IMR-90 (cell line): ENCODE measurements at regions not wholly inside any gene's neighbourhood (a gene's known extent, or its start where the extent isn't known, plus 50 kb on each side); places are given as distances from the start of the nearest gene placed in this dataset.

Source experiments
- ATAC-seq: fragments of 200-7000 bp; cut with Tn5 transposase; 2 replicates; pipeline ENCODE4 v1.9.1; 2020; ENCODE audit warnings: low read depth, mild to moderate bottlenecking, moderate library complexity
- BruUV-seq: library from RNA; stranded (reverse); fragments of 400-500 nt; replicated peaks from 2 replicates; lab custom pipeline; 2021; lab: Mats Ljungman, UMichigan
- CTCF ChIA-PET: fragments of 300-600 bp; formaldehyde crosslinking; extraction: SDS; loops from one replicate; lab custom pipeline; 2021; ENCODE audit warnings: antibody characterized with exemption; lab: Yijun Ruan, JAX
- POLR2A ChIA-PET: fragments of 300-600 bp; sonication (Branson Sonifier 250); formaldehyde crosslinking; loops from one replicate; lab custom pipeline; 2022; ENCODE audit warnings: antibody characterized with exemption; ENCODE audit not compliant: unreplicated experiment; lab: Charles Lee
- DNase-seq: peaks from one replicate; pipeline ENCODE4 v3.0.0; 2013
- H2AFZ ChIP-seq: replicated peaks from 2 replicates; pipeline ENCODE3; 2013; ENCODE audit warnings: low read length, mild to moderate bottlenecking; ENCODE audit not compliant: poor library complexity
- H2AK5ac ChIP-seq: 2 replicates; pipeline ENCODE4 v1.6.1; 2013; ENCODE audit warnings: low read depth, low read length, inconsistent platforms
- H2AK9ac ChIP-seq: replicated peaks from 2 replicates; pipeline ENCODE3; 2013; ENCODE audit warnings: mild to moderate bottlenecking, low read depth, low read length, moderate library complexity; ENCODE audit not compliant: poor library complexity
- H2BK120ac ChIP-seq: 2 replicates; pipeline ENCODE4 v1.6.1; 2013; ENCODE audit warnings: low read depth, low read length, inconsistent platforms
- H2BK15ac ChIP-seq: 3 replicates; pipeline ENCODE4 v1.6.1; 2013; ENCODE audit warnings: low read depth, low read length, inconsistent platforms
- H2BK20ac ChIP-seq: 2 replicates; pipeline ENCODE4 v1.6.1; 2013; ENCODE audit warnings: low read depth, mild to moderate bottlenecking, inconsistent platforms, low read length, moderate library complexity
- H2BK5ac ChIP-seq: 2 replicates; pipeline ENCODE4 v1.6.1; 2013; ENCODE audit warnings: mild to moderate bottlenecking, low read depth, low read length, inconsistent platforms; ENCODE audit not compliant: poor library complexity, severe bottlenecking
- H3K14ac ChIP-seq: replicated peaks from 2 replicates; pipeline ENCODE4 v1.6.1; 2013; ENCODE audit warnings: low read depth, low read length, inconsistent platforms
- H3K18ac ChIP-seq: 2 replicates; pipeline ENCODE4 v1.6.1; 2013; ENCODE audit warnings: low read depth, low read length, control low read depth
- H3K23ac ChIP-seq: 2 replicates; pipeline ENCODE4 v1.6.1; 2013; ENCODE audit warnings: low read depth, low read length, inconsistent platforms
- H3K27ac ChIP-seq: 2 replicates; pipeline ENCODE4 v1.5.1; 2013; ENCODE audit warnings: mild to moderate bottlenecking, control low read depth, low read length; ENCODE audit not compliant: insufficient read depth
- H3K27me3 ChIP-seq: 2 replicates; pipeline ENCODE4 v1.6.1; 2013; ENCODE audit warnings: low read length; ENCODE audit not compliant: control insufficient read depth, insufficient read depth
- H3K36me3 ChIP-seq: 2 replicates; pipeline ENCODE4 v1.6.1; 2013; ENCODE audit warnings: low read length, mixed read lengths; ENCODE audit not compliant: control insufficient read depth, insufficient read depth
- H3K4ac ChIP-seq: 2 replicates; pipeline ENCODE4 v1.6.1; 2013; ENCODE audit warnings: low read depth, low read length, inconsistent platforms
- H3K4me1 ChIP-seq: 2 replicates; pipeline ENCODE4 v1.6.1; 2013; ENCODE audit warnings: low read length, mixed read lengths; ENCODE audit not compliant: control insufficient read depth, insufficient read depth
- H3K4me2 ChIP-seq: 2 replicates; pipeline ENCODE4 v1.6.1; 2013; ENCODE audit warnings: low read depth, mild to moderate bottlenecking, control low read depth, low read length, moderate library complexity
- H3K4me3 ChIP-seq: 2 replicates; pipeline ENCODE4 v1.5.1; 2013; ENCODE audit warnings: low read depth, mild to moderate bottlenecking, control low read depth, low read length, moderate library complexity; ENCODE audit not compliant: insufficient read depth
- H3K56ac ChIP-seq: 2 replicates; pipeline ENCODE4 v1.6.1; 2013; ENCODE audit warnings: low read length, inconsistent platforms; ENCODE audit not compliant: insufficient read depth; ENCODE audit errors: extremely low read depth
- H3K79me1 ChIP-seq, 2 experiments: 2 replicates each; pipeline ENCODE4 v1.6.1; 2013; ENCODE audit warnings: low read length in 2 of 2, inconsistent platforms in 1 of 2, low read depth in 1 of 2
- H3K9ac ChIP-seq: 2 replicates; pipeline ENCODE4 v1.6.1; 2013; ENCODE audit warnings: low read depth, low read length, control low read depth
- H3K9me1 ChIP-seq: 2 replicates; pipeline ENCODE4 v1.6.1; 2013; ENCODE audit warnings: low read length, inconsistent platforms; ENCODE audit not compliant: insufficient read depth
- H3K9me3 ChIP-seq: 2 replicates; pipeline ENCODE4 v1.6.1; 2013; ENCODE audit warnings: low read length; ENCODE audit not compliant: control insufficient read depth, insufficient read depth
- H4K20me1 ChIP-seq: 2 replicates; pipeline ENCODE4 v1.6.1; 2013; ENCODE audit warnings: low read length, inconsistent platforms; ENCODE audit not compliant: insufficient read depth
- H4K5ac ChIP-seq: 2 replicates; pipeline ENCODE4 v1.6.1; 2013; ENCODE audit warnings: mild to moderate bottlenecking, low read depth, low read length, control low read depth
- H4K8ac ChIP-seq, 2 experiments: 2 replicates each; pipeline ENCODE4 v1.6.1; 2013; ENCODE audit warnings: low read depth in 2 of 2, low read length in 2 of 2, control low read depth in 1 of 2, inconsistent platforms in 1 of 2
- H4K91ac ChIP-seq: 2 replicates; pipeline ENCODE4 v1.6.1; 2013; ENCODE audit warnings: low read depth, low read length, inconsistent platforms; ENCODE audit not compliant: insufficient read depth
- CEBPB ChIP-seq: IDR thresholded peaks from 2 replicates; pipeline ENCODE4 v1.6.1; 2012; ENCODE audit warnings: low read depth, low read length, improper control_type of control experiment
- CHD1 ChIP-seq: IDR thresholded peaks from 2 replicates; pipeline ENCODE4 v1.6.1; 2012; ENCODE audit warnings: low read depth, low read length, improper control_type of control experiment
- FOS ChIP-seq: fragments of 150-350 bp; IDR thresholded peaks from 2 replicates; pipeline ENCODE4 v1.6.1; 2016; ENCODE audit warnings: low read depth, low read length
- NFE2L2 ChIP-seq: fragments of 150-350 bp; IDR thresholded peaks from 2 replicates; pipeline ENCODE4 v1.6.1; 2016; ENCODE audit warnings: low read depth, mild to moderate bottlenecking, low read length
- POLR2A ChIP-seq: IDR thresholded peaks from 2 replicates; pipeline ENCODE4 v1.6.1; 2012; ENCODE audit warnings: mild to moderate bottlenecking, low read depth, low read length
- SMC3 ChIP-seq: fragments of 150-350 bp; IDR thresholded peaks from 2 replicates; pipeline ENCODE4 v1.6.1; 2016; ENCODE audit warnings: low read depth, mild to moderate bottlenecking, antibody characterized with exemption, low read length, moderate library complexity
- WGBS, 2 experiments: methylation state at CpG; one replicate each; pipeline versions ENCODE4 v1.1.5 to v1.1.7; 2013; ENCODE audit warnings: missing lambda C conversion rate in 2 of 2; ENCODE audit not compliant: insufficient read length in 1 of 2; ENCODE audit errors: extremely low coverage in 2 of 2; 5-methylcytosine and 5-hydroxymethylcytosine counted together
- dilution Hi-C: fragments of 300-500 bp; cut with HindIII; formaldehyde crosslinking; loops from one replicate; pipeline ENCODE4 v1.14.3; 2018; ENCODE audit warnings: low sequenced_read_pairs; ENCODE audit not compliant: unreplicated experiment
- in situ Hi-C: fragments of 300-500 bp; cut with MboI; formaldehyde crosslinking; loops from 3 replicates; pipeline ENCODE4 v1.14.3; 2019; ENCODE audit warnings: low sequenced_read_pairs, inconsistent platforms, mixed read lengths
- intact Hi-C: fragments of 100-400 bp; cut with micrococcal nuclease; formaldehyde crosslinking; loops from 2 replicates; pipeline ENCODE4 v1.10.0; 2022
- TF ChIP-seq, protein P1 (sequence below): fragments of 150-350 bp; IDR thresholded peaks from 2 replicates; pipeline ENCODE4 v1.6.1; 2016; ENCODE audit warnings: low read depth, mild to moderate bottlenecking, low read length, moderate library complexity, borderline replicate concordance
- TF ChIP-seq, protein P2 (sequence below): fragments of 150-350 bp; IDR thresholded peaks from 2 replicates; pipeline ENCODE4 v1.6.1; 2017; ENCODE audit warnings: mild to moderate bottlenecking, antibody characterized with exemption, low read length, low read depth

DNA sequence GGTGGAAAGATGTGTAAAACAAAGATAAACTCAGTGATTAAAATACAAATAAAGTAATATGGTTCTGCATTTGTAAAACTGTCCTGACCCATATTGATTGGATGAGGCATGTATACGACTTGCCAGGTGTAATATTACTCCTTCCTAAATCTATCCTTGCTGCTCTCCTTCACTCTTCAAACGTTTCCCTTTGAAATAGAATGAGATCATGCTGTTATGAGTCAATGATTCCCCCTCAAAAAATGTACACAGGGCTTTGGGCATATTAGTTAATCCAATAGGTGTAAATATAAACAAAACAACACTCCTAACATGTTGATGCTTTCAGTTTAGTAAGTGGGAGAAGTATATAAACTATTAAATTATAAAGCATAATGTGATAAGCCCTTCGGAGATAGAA, 117.4 kb upstream of the GPM6A start:
- H3K4me2 ChIP-seq, result no peak overlapping the region
- H2BK120ac ChIP-seq, result no peak overlapping the region
- no peak overlapping the region for H3K23ac ChIP-seq
- DNase-seq, result no peak
- no peak overlapping the region for H2BK5ac ChIP-seq
- no peak overlapping the region for H2AK9ac ChIP-seq
- H4K91ac ChIP-seq, result no peak overlapping the region
- H4K20me1 ChIP-seq, result no peaks in the 10 kb centered on the region
- H3K9me1 ChIP-seq, result no peaks in the 10 kb centered on the region
- H3K4me3 ChIP-seq, result no peak overlapping the region
- no peak overlapping the region for H4K5ac ChIP-seq
- H3K4me1 ChIP-seq, result no peaks in the 10 kb centered on the region
- H3K14ac ChIP-seq, result no peak overlapping the region
- no TSS peak for BruUV-seq
- no peak overlapping the region for H4K8ac ChIP-seq
- H3K9ac ChIP-seq, result no peak overlapping the region
- no peak overlapping the region for H2AFZ ChIP-seq
- H3K27me3 ChIP-seq, result no peaks in the 10 kb centered on the region
- dilution Hi-C loops (no loop called here), in situ Hi-C loops (no loop called here), intact Hi-C loops (no loop called here)
- no peak overlapping the region for H3K56ac ChIP-seq
- H3K36me3 ChIP-seq, result no peaks in the 10 kb centered on the region
- H2AK5ac ChIP-seq, result no peak overlapping the region
- CTCF ChIA-PET, result no interaction called here
- no peak overlapping the region for H3K18ac ChIP-seq
- WGBS, 2 experiments, result no CpG with 5 or more reads among the region's 3 CpGs
- no peak overlapping the region for H3K27ac ChIP-seq
- H3K4ac ChIP-seq, result no peak overlapping the region
- H3K9me3 ChIP-seq, result no peaks in the 10 kb centered on the region
- H3K79me1 ChIP-seq, result no peaks in the 10 kb centered on the region
- no peak overlapping the region for H2BK15ac ChIP-seq
- TF ChIP-seq, protein P1, sequence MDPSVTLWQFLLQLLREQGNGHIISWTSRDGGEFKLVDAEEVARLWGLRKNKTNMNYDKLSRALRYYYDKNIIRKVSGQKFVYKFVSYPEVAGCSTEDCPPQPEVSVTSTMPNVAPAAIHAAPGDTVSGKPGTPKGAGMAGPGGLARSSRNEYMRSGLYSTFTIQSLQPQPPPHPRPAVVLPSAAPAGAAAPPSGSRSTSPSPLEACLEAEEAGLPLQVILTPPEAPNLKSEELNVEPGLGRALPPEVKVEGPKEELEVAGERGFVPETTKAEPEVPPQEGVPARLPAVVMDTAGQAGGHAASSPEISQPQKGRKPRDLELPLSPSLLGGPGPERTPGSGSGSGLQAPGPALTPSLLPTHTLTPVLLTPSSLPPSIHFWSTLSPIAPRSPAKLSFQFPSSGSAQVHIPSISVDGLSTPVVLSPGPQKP, result no peak
- TF ChIP-seq POLR2A, result no peak
- TF ChIP-seq CEBPB, result no peak
- TF ChIP-seq SMC3, result no peak
- TF ChIP-seq FOS, result no peak
- TF ChIP-seq NFE2L2, result no peak
- TF ChIP-seq CHD1, result no peak
- TF ChIP-seq, protein P2, sequence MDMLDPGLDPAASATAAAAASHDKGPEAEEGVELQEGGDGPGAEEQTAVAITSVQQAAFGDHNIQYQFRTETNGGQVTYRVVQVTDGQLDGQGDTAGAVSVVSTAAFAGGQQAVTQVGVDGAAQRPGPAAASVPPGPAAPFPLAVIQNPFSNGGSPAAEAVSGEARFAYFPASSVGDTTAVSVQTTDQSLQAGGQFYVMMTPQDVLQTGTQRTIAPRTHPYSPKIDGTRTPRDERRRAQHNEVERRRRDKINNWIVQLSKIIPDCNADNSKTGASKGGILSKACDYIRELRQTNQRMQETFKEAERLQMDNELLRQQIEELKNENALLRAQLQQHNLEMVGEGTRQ, result no peak
- no peak for ATAC-seq
- POLR2A ChIA-PET, result no interaction called here
- no peak overlapping the region for H2BK20ac ChIP-seq
